A549 (cell line): ENCODE measurements at regions not wholly inside any gene's neighbourhood (a gene's known extent, or its start where the extent isn't known, plus 50 kb on each side); places are given as distances from the start of the nearest gene placed in this dataset.
A peak's percentile ranks its signal among the peaks of the same experiment; 100 is the strongest.

ENCODE experiments used
- ATAC-seq, 2 experiments: fragments of 200-7000 bp in 1 of 2; fragments of >200 bp in 1 of 2; cut with Nextera tagmentation in 1 of 2; cut with Tn5 transposase in 1 of 2; 3 replicates each; pipeline versions ENCODE4 v1.8.0 to v1.9.1; 2018 to 2020; ENCODE audit warnings: mild to moderate bottlenecking in 1 of 2, moderate library complexity in 1 of 2
- CTCF ChIA-PET: fragments of 300-600 bp; sonication (Branson Sonifier 250); formaldehyde crosslinking; extraction: SDS; loops from one replicate; lab custom pipeline; 2021; ENCODE audit warnings: antibody characterized with exemption, inconsistent platforms; lab: Yijun Ruan, JAX
- POLR2A ChIA-PET: fragments of 350-600 bp; formaldehyde crosslinking; extraction: SDS; loops from one replicate; lab custom pipeline; 2021; ENCODE audit warnings: antibody characterized with exemption, inconsistent platforms; lab: Yijun Ruan, JAX
- DNase-seq, 2 experiments: peaks; one replicate each; pipeline versions ENCODE4 v3.0.0 to v3.0.0-alpha.2; 2011 to 2016; ENCODE audit warnings: low read depth in 1 of 2, low spot score in 1 of 2
- FAIRE-seq: peaks from 2 replicates; lab custom pipeline; 2011; peaks lifted over from hg19 to GRCh38; lab: Jason Lieb, UNC
- H3K27ac ChIP-seq, 2 experiments: fragments of >200 bp; sonication (Bioruptor Twin); formaldehyde crosslinking; 3 replicates each; pipeline ENCODE4 v1.5.1; 2016 to 2017
- H3K4me1 ChIP-seq: fragments of >200 bp; sonication (Bioruptor Twin); formaldehyde crosslinking; 3 replicates; pipeline ENCODE4 v1.6.1; 2016
- H3K4me2 ChIP-seq: fragments of >200 bp; sonication (Bioruptor Twin); formaldehyde crosslinking; 3 replicates; pipeline ENCODE4 v1.6.1; 2016
- H3K4me3 ChIP-seq: fragments of >200 bp; sonication (Bioruptor Twin); formaldehyde crosslinking; 3 replicates; pipeline ENCODE4 v1.5.1; 2016
- H3K9me3 ChIP-seq: fragments of >200 bp; sonication (Bioruptor Twin); formaldehyde crosslinking; 3 replicates; pipeline ENCODE4 v1.6.1; 2016
- BCL3 ChIP-seq: fragments of >200 bp; sonication (Bioruptor Twin); formaldehyde crosslinking; IDR thresholded peaks from 3 replicates; pipeline ENCODE4 v1.6.1; 2016
- BHLHE40 ChIP-seq: IDR thresholded peaks from 2 replicates; pipeline ENCODE4 v1.6.1; 2012; ENCODE audit warnings: low read depth, low read length, inconsistent platforms
- CHD2 ChIP-seq: fragments of 150-350 bp; IDR thresholded peaks from 2 replicates; pipeline ENCODE4 v1.6.1; 2014; ENCODE audit warnings: low read length; ENCODE audit not compliant: partially characterized antibody
- EP300 ChIP-seq, 2 experiments: fragments of >200 bp; sonication (Bioruptor Twin); formaldehyde crosslinking; IDR thresholded peaks; 2 replicates in 1 of 2; 3 replicates in 1 of 2; pipeline ENCODE4 v1.6.1; 2016 to 2017
- FOSL2 ChIP-seq, 2 experiments: fragments of 450-650 bp in 1 of 2; fragments of >200 bp in 1 of 2; sonication (Bioruptor Twin) in 1 of 2; formaldehyde crosslinking; IDR thresholded peaks; 2 replicates each; pipeline versions ENCODE4 v1.5.0 to v1.6.1; 2016 to 2020; ENCODE audit warnings: mild to moderate bottlenecking in 1 of 2, moderate library complexity in 1 of 2
- HMGXB4 ChIP-seq: fragments of 250-450 bp; sonication (Bioruptor Pico); IDR thresholded peaks from 2 replicates; pipeline ENCODE4 v1.5.0; 2021; ENCODE audit warnings: mild to moderate bottlenecking, moderate library complexity, borderline replicate concordance
- HOXA7 ChIP-seq: fragments of 250-450 bp; sonication (Bioruptor Pico); IDR thresholded peaks from 2 replicates; pipeline ENCODE4 v1.5.0; 2020; ENCODE audit warnings: mild to moderate bottlenecking, moderate library complexity
- JUNB ChIP-seq: fragments of >200 bp; sonication (Bioruptor Twin); formaldehyde crosslinking; IDR thresholded peaks from 2 replicates; pipeline ENCODE4 v1.6.1; 2016
- KDM1A ChIP-seq: fragments of 200-600 bp; sonication (generic); IDR thresholded peaks from 2 replicates; pipeline ENCODE4 v1.6.1; 2016; ENCODE audit warnings: low read depth, mild to moderate bottlenecking
- MAFK ChIP-seq: fragments of 450-650 bp; IDR thresholded peaks from 2 replicates; pipeline ENCODE4 v1.6.1; 2014; ENCODE audit not compliant: partially characterized antibody
- MYC ChIP-seq: IDR thresholded peaks from 2 replicates; pipeline ENCODE4 v1.6.1; 2012; ENCODE audit warnings: mild to moderate bottlenecking, inconsistent platforms, low read length, improper control_type of control experiment, borderline replicate concordance
- NPAS2 ChIP-seq: fragments of 250-450 bp; sonication (Bioruptor Pico); IDR thresholded peaks from 2 replicates; pipeline ENCODE4 v1.8.0; 2022; ENCODE audit warnings: mild to moderate bottlenecking, moderate library complexity, borderline replicate concordance
- NR3C1 ChIP-seq: fragments of >200 bp; sonication (Bioruptor Twin); formaldehyde crosslinking; IDR thresholded peaks from 3 replicates; pipeline ENCODE4 v1.6.1; 2017
- POLR2A ChIP-seq: IDR thresholded peaks from 2 replicates; pipeline ENCODE4 v1.6.1; 2012; ENCODE audit warnings: mild to moderate bottlenecking, low read length
- RAD21 ChIP-seq, 2 experiments: fragments of >200 bp in 1 of 2; sonication (Bioruptor Twin) in 1 of 2; formaldehyde crosslinking in 1 of 2; IDR thresholded peaks in 1 of 2; conservative IDR thresholded peaks in 1 of 2; 2 replicates in 1 of 2; 3 replicates in 1 of 2; pipeline ENCODE4 v1.6.1; 2012 to 2018; ENCODE audit warnings: inconsistent platforms in 1 of 2
- RARB ChIP-seq: fragments of 250-450 bp; sonication (Bioruptor Pico); IDR thresholded peaks from 2 replicates; pipeline ENCODE4 v1.8.0; 2021; ENCODE audit warnings: mild to moderate bottlenecking, moderate library complexity
- RFX5 ChIP-seq: fragments of 450-650 bp; IDR thresholded peaks from 2 replicates; pipeline ENCODE4 v1.7.1; 2014; ENCODE audit warnings: antibody characterized with exemption, mild to moderate bottlenecking, moderate library complexity
- RNF2 ChIP-seq: fragments of 200-600 bp; sonication (generic); IDR thresholded peaks from 2 replicates; pipeline ENCODE4 v1.6.1; 2016; ENCODE audit warnings: low read depth, mild to moderate bottlenecking, antibody characterized with exemption, moderate library complexity, borderline replicate concordance
- SMC3 ChIP-seq: fragments of >200 bp; sonication (Bioruptor Twin); formaldehyde crosslinking; IDR thresholded peaks from 3 replicates; pipeline ENCODE4 v1.6.1; 2018; ENCODE audit warnings: inconsistent platforms
- TFCP2L1 ChIP-seq: fragments of 250-450 bp; sonication (Bioruptor Pico); IDR thresholded peaks from 2 replicates; pipeline ENCODE4 v1.5.0; 2021; ENCODE audit warnings: mild to moderate bottlenecking
- TP53 ChIP-seq: fragments of 250-450 bp; sonication (Bioruptor Pico); IDR thresholded peaks from 2 replicates; pipeline ENCODE4 v1.5.0; 2021; ENCODE audit warnings: mild to moderate bottlenecking, moderate library complexity
- ZC3H11A ChIP-seq: fragments of 450-650 bp; IDR thresholded peaks from 2 replicates; pipeline ENCODE4 v1.6.1; 2014; ENCODE audit warnings: antibody characterized with exemption, mild to moderate bottlenecking
- WGBS: methylation state at CpG from one replicate; pipeline ENCODE4 v1.1.6; 2017; ENCODE audit errors: missing lambda C conversion rate; 5-methylcytosine and 5-hydroxymethylcytosine counted together

- ChIA-PET POLR2A (no interaction called here), CTCF (interaction anchor here (0.8 kb wide), 1 partner anchor 102 kb away, joined by 3 read pairs; no protein-coding TSS in a partner anchor)
- H3K4me2 ChIP-seq, result no peak overlapping the region
- TF ChIP-seq KDM1A (no peak), MAFK (peak; percentile 84)
- no peak overlapping the region for H3K27ac ChIP-seq
- no peak overlapping the region for H3K4me3 ChIP-seq
- WGBS, result 86% methylated on average over 3 of the region's 3 CpGs
- no peaks in the 10 kb centered on the region for H3K4me1 ChIP-seq
- ATAC-seq (no peak), FAIRE-seq (peak; percentile 54), DNase-seq (no peak)
- no peaks in the 10 kb centered on the region for H3K9me3 ChIP-seq
These were observed 447.0 kb downstream of the PLK2 start for GRCh38 chr5:58012801-58013315.

- WGBS, result 56% methylated on average over 1 of the region's 1 CpG
- no peak for FAIRE-seq
- no peak overlapping the region for H3K4me2 ChIP-seq
- no peak for TF ChIP-seq FOSL2 (IDR thresholded peaks at IDR 0.05)
- TF ChIP-seq FOSL2 (CRISPR knock-in tag; IDR thresholded peaks at IDR 0.05), result peak; percentile 41; the same call in 1 of the 2 replicates
- TF ChIP-seq ZC3H11A, result no peak
- no peak for ATAC-seq
- no peak for DNase-seq
- H3K27ac ChIP-seq, result no peak overlapping the region
- H3K9me3 ChIP-seq, result no peaks in the 10 kb centered on the region
- H3K4me3 ChIP-seq, result no peak overlapping the region
- ChIA-PET CTCF (no interaction called here), POLR2A (no interaction called here)
- no peaks in the 10 kb centered on the region for H3K4me1 ChIP-seq
These were observed 447.8 kb downstream of the PLK2 start for GRCh38 chr5:58012102-58012501.

- ChIA-PET CTCF (no interaction called here), POLR2A (no interaction called here)
- no peak overlapping the region for H3K4me3 ChIP-seq
- H3K27ac ChIP-seq, result no peak overlapping the region
- H3K4me1 ChIP-seq, result no peaks in the 10 kb centered on the region
- 73% methylated on average over 4 of the region's 4 CpGs for WGBS
- ATAC-seq (no peak), DNase-seq (no peak)
- H3K9me3 ChIP-seq, result no peaks in the 10 kb centered on the region
- no peak overlapping the region for H3K4me2 ChIP-seq
- TF ChIP-seq TP53 (no peak), HOXA7 (CRISPR knock-in tag) (no peak), SMC3 (no peak), RARB (CRISPR knock-in tag) (no peak), NPAS2 (no peak), NR3C1 (no peak), BCL3 (no peak), RAD21 (conservative IDR thresholded peaks at IDR 0.05 in 1 of 2, IDR thresholded peaks at IDR 0.05 in 1 of 2) (no peak), RFX5 (no peak), BHLHE40 (no peak), HMGXB4 (CRISPR knock-in tag) (no peak), KDM1A (no peak), EP300 (IDR thresholded peaks at IDR 0.05) (no peak), CHD2 (no peak), TFCP2L1 (no peak), POLR2A (no peak), RNF2 (no peak), MYC (no peak), JUNB (no peak)
- TF ChIP-seq, all 56 proteins: peak for 0
- FAIRE-seq, result peak; percentile 85
These were observed 448.6 kb downstream of the PLK2 start for GRCh38 chr5:58011301-58011700.
